HepG2 (cell line): ENCODE measurements at regions not wholly inside any gene's neighbourhood (a gene's known extent, or its start where the extent isn't known, plus 50 kb on each side); places are given as distances from the start of the nearest gene placed in this dataset.

Experiments used
- KLF11 ChIP-seq: IDR thresholded peaks from 2 replicates; pipeline ENCODE4 v1.6.1; 2016; ENCODE audit warnings: missing compliant biosample characterization
- MED13 ChIP-seq: sonication (generic); formaldehyde crosslinking; IDR thresholded peaks from 2 replicates; pipeline ENCODE4 v1.5.0; 2020; ENCODE audit warnings: missing genetic modification reagents
- SP4 ChIP-seq: sonication (generic); formaldehyde crosslinking; IDR thresholded peaks from 2 replicates; pipeline ENCODE4 v1.8.1; 2023; ENCODE audit warnings: mild to moderate bottlenecking, missing genetic modification reagents
- ZBTB3 ChIP-seq: sonication (generic); formaldehyde crosslinking; IDR thresholded peaks from 2 replicates; pipeline ENCODE4 v1.4.0; 2020; ENCODE audit warnings: low read depth, mild to moderate bottlenecking, moderate library complexity, missing genetic modification reagents, borderline replicate concordance
- ZMYM3 ChIP-seq: sonication (generic); formaldehyde crosslinking; IDR thresholded peaks from 2 replicates; pipeline ENCODE4 v1.5.1; 2020; ENCODE audit warnings: mild to moderate bottlenecking, missing genetic modification reagents
- ZNF143 ChIP-seq: sonication (generic); formaldehyde crosslinking; IDR thresholded peaks from 2 replicates; pipeline ENCODE4 v1.4.0; 2020; ENCODE audit warnings: missing genetic modification reagents
- ZNF160 ChIP-seq: sonication (generic); formaldehyde crosslinking; IDR thresholded peaks from 2 replicates; pipeline ENCODE4 v1.8.0; 2022; ENCODE audit warnings: mild to moderate bottlenecking, inconsistent platforms, missing genetic modification reagents
- ZNF333 ChIP-seq: sonication (generic); formaldehyde crosslinking; IDR thresholded peaks from 2 replicates; pipeline ENCODE4 v1.4.0; 2020; ENCODE audit warnings: mild to moderate bottlenecking, missing genetic modification reagents, borderline replicate concordance
- ZNF598 ChIP-seq: sonication (generic); formaldehyde crosslinking; IDR thresholded peaks from 2 replicates; pipeline ENCODE4 v1.5.1; 2020; ENCODE audit warnings: mild to moderate bottlenecking, missing genetic modification reagents, borderline replicate concordance
- TF ChIP-seq, protein P1 (sequence below): sonication (generic); formaldehyde crosslinking; IDR thresholded peaks from 2 replicates; pipeline ENCODE4 v1.5.1; 2020; ENCODE audit warnings: missing genetic modification reagents, mild to moderate bottlenecking, borderline replicate concordance
- TF ChIP-seq, protein P2 (sequence below): sonication (generic); formaldehyde crosslinking; IDR thresholded peaks from 2 replicates; pipeline ENCODE4 v1.8.1; 2022; ENCODE audit warnings: low read depth, mild to moderate bottlenecking, missing genetic modification reagents
- TF ChIP-seq, protein P3 (sequence below): sonication (generic); formaldehyde crosslinking; IDR thresholded peaks from 2 replicates; pipeline ENCODE4 v1.4.0; 2020; ENCODE audit warnings: missing genetic modification reagents
- TF ChIP-seq, protein P4 (sequence below): sonication (generic); IDR thresholded peaks from 2 replicates; pipeline ENCODE4 v1.6.1; 2016; ENCODE audit warnings: low read depth, borderline replicate concordance
- TF ChIP-seq, protein P5 (sequence below): sonication (generic); formaldehyde crosslinking; IDR thresholded peaks from 2 replicates; pipeline ENCODE4 v1.4.0; 2020; ENCODE audit warnings: mild to moderate bottlenecking, missing genetic modification reagents, borderline replicate concordance

DNA sequence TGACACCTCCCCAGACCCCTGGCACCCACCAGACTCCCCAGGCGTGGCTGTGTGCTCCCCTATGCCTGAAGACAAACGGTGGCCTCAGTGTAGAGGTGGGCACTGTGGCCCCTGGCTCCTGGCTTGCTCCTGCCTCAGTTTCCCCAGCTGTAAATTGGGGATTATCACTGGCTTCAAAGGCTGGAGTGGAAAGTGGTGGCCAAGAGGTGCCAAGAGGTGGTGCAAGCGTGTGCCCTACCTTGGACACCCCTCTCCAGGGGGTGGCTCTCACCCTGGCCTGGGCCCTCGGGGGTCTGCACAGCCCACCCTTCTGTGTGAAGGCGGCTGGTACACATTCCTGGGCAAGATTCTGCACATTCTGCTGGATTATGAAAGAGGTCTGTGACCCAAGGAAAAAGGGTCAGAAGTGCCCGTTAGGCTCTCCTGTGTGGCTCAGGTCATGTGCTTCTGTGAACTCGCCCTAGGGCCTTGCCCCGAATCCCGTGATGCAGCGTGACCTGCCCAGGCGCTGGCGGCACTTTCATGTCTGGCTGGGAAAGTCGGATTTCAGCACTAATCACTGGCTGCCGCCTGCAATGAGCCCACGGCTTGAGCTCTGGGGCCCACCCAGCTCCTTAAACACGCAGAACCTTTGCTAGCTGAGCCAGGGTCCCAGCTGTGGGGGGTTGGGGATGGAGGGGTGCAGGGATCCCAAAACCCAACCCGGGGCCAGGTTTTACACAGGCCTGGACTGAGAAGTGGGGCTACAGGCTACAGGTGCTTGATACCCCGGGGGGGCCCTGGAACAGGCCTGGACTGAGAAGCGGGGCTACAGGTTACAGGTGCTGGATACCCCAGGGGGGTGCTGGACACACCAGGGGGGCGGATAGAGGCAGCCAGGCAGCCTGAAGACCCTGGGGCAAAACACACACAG is 86.8 kb upstream of the METTL9 start (continued):
- TF ChIP-seq, protein P1, sequence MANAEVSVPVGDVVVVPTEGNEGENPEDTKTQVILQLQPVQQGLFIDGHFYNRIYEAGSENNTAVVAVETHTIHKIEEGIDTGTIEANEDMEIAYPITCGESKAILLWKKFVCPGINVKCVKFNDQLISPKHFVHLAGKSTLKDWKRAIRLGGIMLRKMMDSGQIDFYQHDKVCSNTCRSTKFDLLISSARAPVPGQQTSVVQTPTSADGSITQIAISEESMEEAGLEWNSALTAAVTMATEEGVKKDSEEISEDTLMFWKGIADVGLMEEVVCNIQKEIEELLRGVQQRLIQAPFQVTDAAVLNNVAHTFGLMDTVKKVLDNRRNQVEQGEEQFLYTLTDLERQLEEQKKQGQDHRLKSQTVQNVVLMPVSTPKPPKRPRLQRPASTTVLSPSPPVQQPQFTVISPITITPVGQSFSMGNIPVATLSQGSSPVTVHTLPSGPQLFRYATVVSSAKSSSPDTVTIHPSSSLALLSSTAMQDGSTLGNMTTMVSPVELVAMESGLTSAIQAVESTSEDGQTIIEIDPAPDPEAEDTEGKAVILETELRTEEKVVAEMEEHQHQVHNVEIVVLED (CRISPR knock-in tag): peak; percentile 37; the same call in 1 of the 2 replicates
- TF ChIP-seq SP4 (CRISPR knock-in tag) (peak; percentile 56; the same call in 1 of the 2 replicates), MED13 (peak; percentile 90), ZNF143 (peak; percentile 82), ZBTB3 (CRISPR knock-in tag) (peak; percentile 87; the same call in 1 of the 2 replicates), KLF11 (CRISPR knock-in tag) (peak; percentile 98), ZNF160 (CRISPR knock-in tag) (peak; percentile 21; the same call in 1 of the 2 replicates), ZNF598 (CRISPR knock-in tag) (peak; percentile 90; the same call in 1 of the 2 replicates), ZMYM3 (CRISPR knock-in tag) (peak; percentile 40; the same call in 1 of the 2 replicates), ZNF333 (CRISPR knock-in tag) (0 out of 2 replicates have a peak, but pooled peaks have one; percentile 11)
- TF ChIP-seq, protein P2, sequence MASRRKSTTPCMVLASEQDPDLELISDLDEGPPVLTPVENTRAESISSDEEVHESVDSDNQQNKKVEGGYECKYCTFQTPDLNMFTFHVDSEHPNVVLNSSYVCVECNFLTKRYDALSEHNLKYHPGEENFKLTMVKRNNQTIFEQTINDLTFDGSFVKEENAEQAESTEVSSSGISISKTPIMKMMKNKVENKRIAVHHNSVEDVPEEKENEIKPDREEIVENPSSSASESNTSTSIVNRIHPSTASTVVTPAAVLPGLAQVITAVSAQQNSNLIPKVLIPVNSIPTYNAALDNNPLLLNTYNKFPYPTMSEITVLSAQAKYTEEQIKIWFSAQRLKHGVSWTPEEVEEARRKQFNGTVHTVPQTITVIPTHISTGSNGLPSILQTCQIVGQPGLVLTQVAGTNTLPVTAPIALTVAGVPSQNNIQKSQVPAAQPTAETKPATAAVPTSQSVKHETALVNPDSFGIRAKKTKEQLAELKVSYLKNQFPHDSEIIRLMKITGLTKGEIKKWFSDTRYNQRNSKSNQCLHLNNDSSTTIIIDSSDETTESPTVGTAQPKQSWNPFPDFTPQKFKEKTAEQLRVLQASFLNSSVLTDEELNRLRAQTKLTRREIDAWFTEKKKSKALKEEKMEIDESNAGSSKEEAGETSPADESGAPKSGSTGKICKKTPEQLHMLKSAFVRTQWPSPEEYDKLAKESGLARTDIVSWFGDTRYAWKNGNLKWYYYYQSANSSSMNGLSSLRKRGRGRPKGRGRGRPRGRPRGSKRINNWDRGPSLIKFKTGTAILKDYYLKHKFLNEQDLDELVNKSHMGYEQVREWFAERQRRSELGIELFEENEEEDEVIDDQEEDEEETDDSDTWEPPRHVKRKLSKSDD (CRISPR knock-in tag): peak; percentile 78; the same call in 1 of the 2 replicates
- TF ChIP-seq, protein P3, sequence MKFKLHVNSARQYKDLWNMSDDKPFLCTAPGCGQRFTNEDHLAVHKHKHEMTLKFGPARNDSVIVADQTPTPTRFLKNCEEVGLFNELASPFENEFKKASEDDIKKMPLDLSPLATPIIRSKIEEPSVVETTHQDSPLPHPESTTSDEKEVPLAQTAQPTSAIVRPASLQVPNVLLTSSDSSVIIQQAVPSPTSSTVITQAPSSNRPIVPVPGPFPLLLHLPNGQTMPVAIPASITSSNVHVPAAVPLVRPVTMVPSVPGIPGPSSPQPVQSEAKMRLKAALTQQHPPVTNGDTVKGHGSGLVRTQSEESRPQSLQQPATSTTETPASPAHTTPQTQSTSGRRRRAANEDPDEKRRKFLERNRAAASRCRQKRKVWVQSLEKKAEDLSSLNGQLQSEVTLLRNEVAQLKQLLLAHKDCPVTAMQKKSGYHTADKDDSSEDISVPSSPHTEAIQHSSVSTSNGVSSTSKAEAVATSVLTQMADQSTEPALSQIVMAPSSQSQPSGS (CRISPR knock-in tag): peak; percentile 94
- TF ChIP-seq, protein P4, sequence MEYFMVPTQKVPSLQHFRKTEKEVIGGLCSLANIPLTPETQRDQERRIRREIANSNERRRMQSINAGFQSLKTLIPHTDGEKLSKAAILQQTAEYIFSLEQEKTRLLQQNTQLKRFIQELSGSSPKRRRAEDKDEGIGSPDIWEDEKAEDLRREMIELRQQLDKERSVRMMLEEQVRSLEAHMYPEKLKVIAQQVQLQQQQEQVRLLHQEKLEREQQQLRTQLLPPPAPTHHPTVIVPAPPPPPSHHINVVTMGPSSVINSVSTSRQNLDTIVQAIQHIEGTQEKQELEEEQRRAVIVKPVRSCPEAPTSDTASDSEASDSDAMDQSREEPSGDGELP: peak; percentile 85; the same call in 1 of the 2 replicates
- TF ChIP-seq, protein P5, sequence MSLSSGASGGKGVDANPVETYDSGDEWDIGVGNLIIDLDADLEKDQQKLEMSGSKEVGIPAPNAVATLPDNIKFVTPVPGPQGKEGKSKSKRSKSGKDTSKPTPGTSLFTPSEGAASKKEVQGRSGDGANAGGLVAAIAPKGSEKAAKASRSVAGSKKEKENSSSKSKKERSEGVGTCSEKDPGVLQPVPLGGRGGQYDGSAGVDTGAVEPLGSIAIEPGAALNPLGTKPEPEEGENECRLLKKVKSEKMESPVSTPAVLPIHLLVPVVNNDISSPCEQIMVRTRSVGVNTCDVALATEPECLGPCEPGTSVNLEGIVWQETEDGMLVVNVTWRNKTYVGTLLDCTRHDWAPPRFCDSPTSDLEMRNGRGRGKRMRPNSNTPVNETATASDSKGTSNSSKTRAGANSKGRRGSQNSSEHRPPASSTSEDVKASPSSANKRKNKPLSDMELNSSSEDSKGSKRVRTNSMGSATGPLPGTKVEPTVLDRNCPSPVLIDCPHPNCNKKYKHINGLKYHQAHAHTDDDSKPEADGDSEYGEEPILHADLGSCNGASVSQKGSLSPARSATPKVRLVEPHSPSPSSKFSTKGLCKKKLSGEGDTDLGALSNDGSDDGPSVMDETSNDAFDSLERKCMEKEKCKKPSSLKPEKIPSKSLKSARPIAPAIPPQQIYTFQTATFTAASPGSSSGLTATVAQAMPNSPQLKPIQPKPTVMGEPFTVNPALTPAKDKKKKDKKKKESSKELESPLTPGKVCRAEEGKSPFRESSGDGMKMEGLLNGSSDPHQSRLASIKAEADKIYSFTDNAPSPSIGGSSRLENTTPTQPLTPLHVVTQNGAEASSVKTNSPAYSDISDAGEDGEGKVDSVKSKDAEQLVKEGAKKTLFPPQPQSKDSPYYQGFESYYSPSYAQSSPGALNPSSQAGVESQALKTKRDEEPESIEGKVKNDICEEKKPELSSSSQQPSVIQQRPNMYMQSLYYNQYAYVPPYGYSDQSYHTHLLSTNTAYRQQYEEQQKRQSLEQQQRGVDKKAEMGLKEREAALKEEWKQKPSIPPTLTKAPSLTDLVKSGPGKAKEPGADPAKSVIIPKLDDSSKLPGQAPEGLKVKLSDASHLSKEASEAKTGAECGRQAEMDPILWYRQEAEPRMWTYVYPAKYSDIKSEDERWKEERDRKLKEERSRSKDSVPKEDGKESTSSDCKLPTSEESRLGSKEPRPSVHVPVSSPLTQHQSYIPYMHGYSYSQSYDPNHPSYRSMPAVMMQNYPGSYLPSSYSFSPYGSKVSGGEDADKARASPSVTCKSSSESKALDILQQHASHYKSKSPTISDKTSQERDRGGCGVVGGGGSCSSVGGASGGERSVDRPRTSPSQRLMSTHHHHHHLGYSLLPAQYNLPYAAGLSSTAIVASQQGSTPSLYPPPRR (CRISPR knock-in tag): peak; percentile 92
